ENCODE measurements at regions not wholly inside any gene's neighbourhood (a gene's known extent, or its start where the extent isn't known, plus 50 kb on each side); places are given as distances from the start of the nearest gene placed in this dataset.

GRCh38 chr15:29612096-29612495, 210.2 kb downstream of the TJP1 start:
- no peak for TF ChIP-seq EZH2 (IDR thresholded peaks at IDR 0.05; ENCODE audit: low read length)
- no peak for TF ChIP-seq CTCF (optimal IDR thresholded peaks at IDR 0.05 in 1 of 3, IDR thresholded peaks at IDR 0.05 in 1 of 3, conservative IDR thresholded peaks at IDR 0.05 in 1 of 3; ENCODE audit: extremely low read depth in 1 of 3, insufficient read depth in 2 of 3, low read length in 3 of 3)
